CD14-positive monocyte (primary cell): ENCODE measurements at regions not wholly inside any gene's neighbourhood (a gene's known extent, or its start where the extent isn't known, plus 50 kb on each side); places are given as distances from the start of the nearest gene placed in this dataset.

Source experiments
- DNase-seq, 3 donors: peaks; one replicate each; pipeline ENCODE4 v3.0.0-alpha.2; 2011 to 2022
- H2AFZ ChIP-seq: 2 replicates; pipeline ENCODE4 v1.6.0; 2012; ENCODE audit warnings: mild to moderate bottlenecking, low read depth, low read length, inconsistent platforms; ENCODE audit not compliant: insufficient read depth, poor library complexity, severe bottlenecking
- H3K27ac ChIP-seq, 2 donors: 1 replicate in 1 of 2; 2 replicates in 1 of 2; pipeline ENCODE4 v1.5.1; 2012 to 2013; ENCODE audit warnings: low read length in 2 of 2, control low read depth in 1 of 2, inconsistent platforms in 1 of 2, low read depth in 1 of 2, mild to moderate bottlenecking in 1 of 2
- H3K27me3 ChIP-seq, 2 donors: one replicate each; pipeline versions ENCODE4 v1.6.0 to v1.6.1; 2011 to 2013; ENCODE audit warnings: low read length in 2 of 2; ENCODE audit not compliant: control insufficient read depth in 2 of 2, insufficient read depth in 2 of 2
- H3K36me3 ChIP-seq, 2 donors: replicated peaks in 1 of 2; 1 replicate in 1 of 2; 2 replicates in 1 of 2; pipeline versions ENCODE4 v1.5.1 to v1.6.1; 2012 to 2013; ENCODE audit warnings: low read length in 2 of 2, control low read depth in 1 of 2, inconsistent platforms in 1 of 2, mild to moderate bottlenecking in 1 of 2; ENCODE audit not compliant: insufficient read depth in 2 of 2, control insufficient read depth in 1 of 2
- H3K4me1 ChIP-seq, 2 donors: 1 replicate in 1 of 2; 2 replicates in 1 of 2; pipeline versions ENCODE4 v1.5.1 to v1.6.1; 2012 to 2013; ENCODE audit warnings: low read length in 2 of 2, control low read depth in 1 of 2, inconsistent platforms in 1 of 2, mild to moderate bottlenecking in 1 of 2, moderate library complexity in 1 of 2; ENCODE audit not compliant: insufficient read depth in 2 of 2, control insufficient read depth in 1 of 2
- H3K4me2 ChIP-seq: replicated peaks from 2 replicates; pipeline ENCODE3; 2012; ENCODE audit warnings: low read length, moderate library complexity, mild to moderate bottlenecking; ENCODE audit not compliant: poor library complexity, severe bottlenecking; ENCODE audit errors: extremely low read depth
- H3K4me3 ChIP-seq, 3 experiments: fragments of 200-600 bp in 1 of 3; sonication (generic) in 1 of 3; replicated peaks in 1 of 3; 1 replicate in 2 of 3; 2 replicates in 1 of 3; pipeline ENCODE4 v1.5.1; 2011 to 2013; ENCODE audit warnings: low read length in 3 of 3, mild to moderate bottlenecking in 3 of 3, control low read depth in 2 of 3, low read depth in 2 of 3, inconsistent platforms in 1 of 3, moderate library complexity in 1 of 3
- H3K79me2 ChIP-seq: 2 replicates; pipeline ENCODE4 v1.6.0; 2012; ENCODE audit warnings: mild to moderate bottlenecking, control low read depth, inconsistent platforms, low read length, moderate library complexity; ENCODE audit not compliant: insufficient read depth
- H3K9ac ChIP-seq: 2 replicates; pipeline ENCODE4 v1.6.0; 2017; ENCODE audit warnings: low read length, mild to moderate bottlenecking; ENCODE audit not compliant: insufficient read depth, poor library complexity, severe bottlenecking
- H3K9me3 ChIP-seq, 2 donors: replicated peaks in 1 of 2; 1 replicate in 1 of 2; 2 replicates in 1 of 2; pipeline versions ENCODE4 v1.5.1 to v1.6.1; 2012 to 2013; ENCODE audit warnings: low read length in 2 of 2, control low read depth in 1 of 2; ENCODE audit not compliant: control insufficient read depth in 1 of 2, insufficient read depth in 1 of 2
- H4K20me1 ChIP-seq: 2 replicates; pipeline ENCODE4 v1.6.0; 2012; ENCODE audit warnings: mild to moderate bottlenecking, low read length, control low read depth, moderate library complexity; ENCODE audit not compliant: insufficient read depth
- H3K27ac Mint-ChIP-seq, 7 donors: one replicate each; pipeline ENCODE4 v1.8.0; 2020; ENCODE audit warnings: mild to moderate bottlenecking in 7 of 7, mixed read lengths in 7 of 7, moderate library complexity in 6 of 7, inconsistent platforms in 2 of 7
- H3K27me3 Mint-ChIP-seq, 3 donors: one replicate each; pipeline ENCODE4 v1.8.0; 2021 to 2022; ENCODE audit warnings: low read depth in 3 of 3, mild to moderate bottlenecking in 3 of 3, mixed read lengths in 3 of 3, moderate library complexity in 3 of 3, inconsistent platforms in 1 of 3
- H3K36me3 Mint-ChIP-seq, 2 donors: one replicate each; pipeline ENCODE4 v1.8.0; 2020; ENCODE audit warnings: mixed read lengths in 2 of 2, inconsistent platforms in 1 of 2, mild to moderate bottlenecking in 1 of 2
- H3K4me1 Mint-ChIP-seq: one replicate; pipeline ENCODE4 v1.8.0; 2020; ENCODE audit warnings: mild to moderate bottlenecking, mixed read lengths
- H3K4me3 Mint-ChIP-seq, 2 donors: one replicate each; pipeline ENCODE4 v1.8.0; 2020; ENCODE audit warnings: mild to moderate bottlenecking in 2 of 2, mixed read lengths in 2 of 2, moderate library complexity in 1 of 2
- H3K9me3 Mint-ChIP-seq, 7 donors: one replicate each; pipeline ENCODE4 v1.8.0; 2020 to 2022; ENCODE audit warnings: mixed read lengths in 7 of 7, mild to moderate bottlenecking in 6 of 7, moderate library complexity in 6 of 7, inconsistent platforms in 2 of 7
- CTCF ChIP-seq: fragments of 200-600 bp; IDR thresholded peaks from one replicate; pipeline ENCODE4 v1.8.0; 2022; ENCODE audit warnings: antibody characterized with exemption, mild to moderate bottlenecking
- WGBS: methylation state at CpG from one replicate; pipeline ENCODE4 v1.1.5; 2013; ENCODE audit warnings: missing lambda C conversion rate; ENCODE audit not compliant: insufficient coverage; 5-methylcytosine and 5-hydroxymethylcytosine counted together
- intact Hi-C, 2 donors: fragments of 100-400 bp; cut with micrococcal nuclease; formaldehyde crosslinking; loops; one replicate each; pipeline versions ENCODE4 v1.15.0 to v1.15.1; 2023

DNA sequence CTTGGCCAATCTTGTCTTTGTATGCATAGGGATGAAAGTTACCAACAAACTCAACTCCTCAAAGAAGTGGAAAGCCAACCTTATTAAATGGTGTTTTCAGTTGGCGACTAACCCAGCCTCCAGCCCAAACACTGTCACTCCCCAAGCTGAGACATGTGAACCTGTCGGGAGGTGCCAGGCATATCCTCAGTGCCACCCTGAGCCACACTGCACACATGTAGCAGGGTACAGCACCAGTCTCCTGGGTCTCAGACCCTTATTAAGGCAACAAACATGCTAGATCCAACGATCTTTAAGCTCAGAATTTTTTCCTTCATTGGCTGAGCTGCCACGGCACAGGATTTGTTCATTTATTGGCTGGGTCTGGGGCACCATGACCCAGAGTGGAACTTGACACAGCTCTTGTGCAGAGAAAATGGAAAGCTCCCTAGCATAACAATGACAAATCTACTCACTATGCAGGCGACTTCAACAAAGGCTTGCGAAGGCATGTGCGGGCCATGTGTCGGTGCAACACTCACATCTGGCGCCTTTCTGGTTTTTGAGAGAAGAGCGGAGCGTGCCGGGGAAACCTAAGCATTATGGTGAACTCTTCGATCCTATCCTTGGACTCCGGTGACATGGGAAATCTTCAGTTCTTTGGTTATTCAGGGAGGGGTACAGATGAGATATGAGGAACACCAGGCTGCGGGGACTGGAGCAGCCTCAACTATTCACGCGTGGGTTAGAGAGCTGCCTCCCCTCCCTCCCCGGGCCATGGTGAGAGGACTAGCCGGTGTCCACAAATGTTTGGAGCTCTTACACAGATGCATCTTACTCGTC, 190.1 kb downstream of the FAM43A start:
- no peak overlapping the region for H3K27ac Mint-ChIP-seq

More for the DNA sequence above, 190.1 kb downstream of the FAM43A start:
- Mint-ChIP-seq H3K4me3 (no peak overlapping the region), H3K36me3 (peaks cover 2 to 3% of the 10 kb centered on the region in 2 donors), H3K27me3 (peaks cover 0 to 2% (median 1%) of the 10 kb centered on the region in 3 donors), H3K4me1 (peaks cover 67% of the 10 kb centered on the region), H3K9me3 (peaks cover 0 to 2% (median 0%) of the 10 kb centered on the region in 7 donors)
- Histone ChIP-seq H3K4me1 (peaks cover 63 to 72% of the 10 kb centered on the region in 2 donors), H3K9ac (no peak overlapping the region), H3K27me3 (no peaks in the 10 kb centered on the region), H3K79me2 (no peaks in the 10 kb centered on the region), H3K4me3 (no peak overlapping the region), H4K20me1 (no peaks in the 10 kb centered on the region), H3K27ac (no peak overlapping the region), H3K9me3 (no peaks in the 10 kb centered on the region), H2AFZ (no peak overlapping the region), H3K36me3 (no peaks in the 10 kb centered on the region), H3K4me2 (no peak overlapping the region)
- 94% methylated on average over 13 of the region's 20 CpGs for WGBS
- DNase-seq: no peak
- TF ChIP-seq CTCF: no peak
- intact Hi-C loops: loop anchor here in 1 of 2 donors (10.0 kb wide), 1 partner anchor 141 kb away; no protein-coding TSS in a partner anchor
